RWPE2 (cell line): ENCODE measurements at regions not wholly inside any gene's neighbourhood (a gene's known extent, or its start where the extent isn't known, plus 50 kb on each side); places are given as distances from the start of the nearest gene placed in this dataset.

Experiments
- ATAC-seq: fragments of 200-7000 bp; cut with Tn5 transposase; 3 replicates; pipeline ENCODE4 v1.9.1; 2021; ENCODE audit warnings: low read depth
- DNase-seq: peaks from one replicate; pipeline ENCODE4 v3.0.0-alpha.2; 2020; ENCODE audit warnings: low spot score
- H3K27ac ChIP-seq: fragments of 450-650 bp; 2 replicates; pipeline ENCODE4 v1.5.1; 2017; ENCODE audit warnings: mild to moderate bottlenecking; ENCODE audit not compliant: poor library complexity, severe bottlenecking
- H3K27me3 ChIP-seq: fragments of 250-450 bp; sonication (Bioruptor Pico); 2 replicates; pipeline ENCODE4 v1.5.1; 2021; ENCODE audit warnings: mild to moderate bottlenecking, moderate library complexity; ENCODE audit not compliant: insufficient read depth, poor library complexity, severe bottlenecking
- H3K36me3 ChIP-seq: fragments of 250-450 bp; sonication (Bioruptor Pico); 2 replicates; pipeline ENCODE4 v1.5.1; 2020; ENCODE audit warnings: low read depth, mild to moderate bottlenecking, moderate library complexity
- H3K4me1 ChIP-seq: fragments of 250-450 bp; sonication (Bioruptor Pico); 2 replicates; pipeline ENCODE4 v1.5.1; 2021; ENCODE audit warnings: mild to moderate bottlenecking, moderate library complexity; ENCODE audit not compliant: insufficient read depth, poor library complexity, severe bottlenecking
- H3K4me3 ChIP-seq: fragments of 250-450 bp; sonication (Bioruptor Pico); 2 replicates; pipeline ENCODE4 v1.5.1; 2021; ENCODE audit warnings: mild to moderate bottlenecking, moderate library complexity; ENCODE audit not compliant: severe bottlenecking
- H3K9me3 ChIP-seq: fragments of 250-450 bp; sonication (Bioruptor Pico); 2 replicates; pipeline ENCODE4 v1.5.1; 2021; ENCODE audit warnings: mild to moderate bottlenecking, moderate library complexity; ENCODE audit not compliant: severe bottlenecking
- CTCF ChIP-seq: fragments of 450-650 bp; IDR thresholded peaks from one replicate; pipeline ENCODE4 v1.5.1; 2017; ENCODE audit warnings: mild to moderate bottlenecking, moderate library complexity; ENCODE audit not compliant: poor library complexity, severe bottlenecking

- H3K36me3 ChIP-seq, result no peaks in the 10 kb centered on the region
- peaks cover 9% of the 10 kb centered on the region for H3K27me3 ChIP-seq
- H3K9me3 ChIP-seq, result no peaks in the 10 kb centered on the region
- peak; percentile 36; the same call in 2 of the 3 replicates for ATAC-seq
- TF ChIP-seq CTCF, result no peak
- no peak for DNase-seq
- peak overlapping the region; percentile 6 for H3K4me3 ChIP-seq
- H3K27ac ChIP-seq, result no peak overlapping the region
- H3K4me1 ChIP-seq, result no peaks in the 10 kb centered on the region
These were observed 191.8 kb downstream of the FTCDNL1 start for GRCh38 chr2:199659207-199659606.

GRCh38 chr2:199646439-199646838 lies 188.7 kb upstream of the SATB2 start:
- H3K9me3 ChIP-seq, result no peaks in the 10 kb centered on the region
- no peak for TF ChIP-seq CTCF
- no peaks in the 10 kb centered on the region for H3K4me1 ChIP-seq
- H3K4me3 ChIP-seq, result no peak overlapping the region
- H3K27ac ChIP-seq, result no peak overlapping the region
- no peaks in the 10 kb centered on the region for H3K36me3 ChIP-seq
- ATAC-seq (no peak), DNase-seq (no peak)
- H3K27me3 ChIP-seq, result no peaks in the 10 kb centered on the region

GRCh38 chr2:199631129-199631528 lies 173.4 kb upstream of the SATB2 start:
- Histone ChIP-seq H3K9me3 (no peaks in the 10 kb centered on the region), H3K36me3 (no peaks in the 10 kb centered on the region), H3K27me3 (no peaks in the 10 kb centered on the region), H3K4me1 (no peaks in the 10 kb centered on the region), H3K4me3 (no peak overlapping the region), H3K27ac (no peak overlapping the region)
- ATAC-seq (no peak), DNase-seq (no peak)
- TF ChIP-seq CTCF, result no peak

GRCh38 chr2:199629301-199629700 lies 171.6 kb upstream of the SATB2 start:
- ATAC-seq (no peak), DNase-seq (no peak)
- Histone ChIP-seq H3K4me1 (no peaks in the 10 kb centered on the region), H3K27me3 (no peaks in the 10 kb centered on the region), H3K4me3 (no peak overlapping the region), H3K27ac (no peak overlapping the region), H3K36me3 (no peaks in the 10 kb centered on the region), H3K9me3 (no peaks in the 10 kb centered on the region)
- TF ChIP-seq CTCF, result no peak

- H3K27me3 ChIP-seq, result no peaks in the 10 kb centered on the region
- H3K9me3 ChIP-seq, result no peaks in the 10 kb centered on the region
- TF ChIP-seq CTCF, result no peak
- H3K4me3 ChIP-seq, result no peak overlapping the region
- no peak overlapping the region for H3K27ac ChIP-seq
- DNase-seq (no peak), ATAC-seq (peak; percentile 57; the same call in 2 of the 3 replicates)
- no peaks in the 10 kb centered on the region for H3K4me1 ChIP-seq
- no peaks in the 10 kb centered on the region for H3K36me3 ChIP-seq
These were observed 169.7 kb upstream of the SATB2 start for GRCh38 chr2:199627417-199627816.
